Heart right ventricle (tissue), 16 donors: ENCODE measurements at regions not wholly inside any gene's neighbourhood (a gene's known extent, or its start where the extent isn't known, plus 50 kb on each side); places are given as distances from the start of the nearest gene placed in this dataset.

Experiments used
- ATAC-seq, 8 donors: fragments of 200-7000 bp; cut with Tn5 transposase; one replicate each; pipeline ENCODE4 v1.9.1; 2020; ENCODE audit warnings: mild to moderate bottlenecking in 8 of 8, moderate library complexity in 8 of 8, moderate number of reproducible peaks in 1 of 8
- DNase-seq, 2 donors: peaks; one replicate each; pipeline ENCODE4 v3.0.0-alpha.2; 2020
- H3K27ac ChIP-seq, 10 donors: fragments of 200-600 bp; sonication (generic) in 2 of 10; one replicate each; pipeline versions ENCODE4 v1.5.0 to v1.8.0; 2020 to 2022; ENCODE audit warnings: mild to moderate bottlenecking in 3 of 10
- H3K27me3 ChIP-seq, 7 donors: fragments of 200-600 bp; one replicate each; pipeline ENCODE4 v1.8.0; 2021 to 2022; ENCODE audit warnings: mild to moderate bottlenecking in 2 of 7
- H3K36me3 ChIP-seq, 9 donors: fragments of 200-600 bp; sonication (generic) in 1 of 9; one replicate each; pipeline versions ENCODE4 v1.5.0 to v1.8.0; 2020 to 2022; ENCODE audit warnings: mild to moderate bottlenecking in 2 of 9
- H3K4me1 ChIP-seq, 9 donors: fragments of 200-600 bp; sonication (generic) in 1 of 9; one replicate each; pipeline versions ENCODE4 v1.5.0 to v1.8.0; 2020 to 2022; ENCODE audit warnings: mild to moderate bottlenecking in 4 of 9
- H3K4me3 ChIP-seq, 10 donors: fragments of 200-600 bp; sonication (generic) in 2 of 10; one replicate each; pipeline versions ENCODE4 v1.5.0 to v1.8.0; 2020 to 2022; ENCODE audit warnings: mild to moderate bottlenecking in 7 of 10, moderate library complexity in 2 of 10
- H3K9me3 ChIP-seq, 11 donors: fragments of 200-600 bp in 10 of 11; sonication (generic) in 2 of 11; one replicate each; pipeline versions ENCODE4 v1.5.0 to v1.8.0; 2013 to 2022; ENCODE audit warnings: mild to moderate bottlenecking in 2 of 11, control low read depth in 1 of 11, moderate library complexity in 1 of 11
- WGBS, 2 donors: extraction: QIAGEN DNeasy Blood & Tissue Kit; methylation state at CpG; one replicate each; pipeline ENCODE4 v1.1.7; 2013; ENCODE audit warnings: inconsistent platforms in 1 of 2; 5-methylcytosine and 5-hydroxymethylcytosine counted together
- intact Hi-C, 10 donors: fragments of 100-400 bp; cut with DNase I; formaldehyde crosslinking; loops; one replicate each; pipeline versions ENCODE4 v1.11.1 to v1.14.2; 2022
- TF ChIP-seq, protein P1 (sequence below), 9 donors: fragments of 200-600 bp; sonication (generic) in 2 of 9; IDR thresholded peaks; one replicate each; pipeline versions ENCODE4 v1.5.0 to v1.8.0; 2021 to 2022; ENCODE audit warnings: antibody characterized with exemption in 9 of 9, mild to moderate bottlenecking in 5 of 9, moderate library complexity in 1 of 9
- donor health status: Arrhythmogenic right ventricular cardiomyopathy.
- donor health status: ischemic (EF 13 %, LVEDD 7.1; RV severe dilation, severe dysfunction).
- donor health status: healthy with polysubstance abuse.
- donor health status: DM: no; HTN: yes; CAD: no.
- donor health status: DM: no; HTN: no; CAD: no.
- donor health status: ischemic (EF 25% LVEDD 6.9; RV normal size, moderate dysfunction).
- donor health status: ischemic (EF 25% LVEDD 5.7; RV mildly dilated, moderate dysfunction).
- donor health status: healthy.
- donor health status: DM: yes; HTN: yes; CAD: no.
- donor health status: Ischemic cardiomyopathy.
- donor health status: ischemic (EF 35%, LVEDD 5.7; RV mildly dilated, moderate dysfunction).
- donor health status: nonischemic (EF 11% LVEDD 7.7; RV severe dilation, severe dysfunction).
- donor health status: DM: yes; HTN: yes; CAD: no.
- donor health status: PGD.
- donor health status: ischemic (EF 29% LVEDD 5.4; RV normal size, mild dysfunction).
- donor health status: nonischemic (EF 23%, LVEDD 6.1; RV moderate dilation, normal function).

DNA sequence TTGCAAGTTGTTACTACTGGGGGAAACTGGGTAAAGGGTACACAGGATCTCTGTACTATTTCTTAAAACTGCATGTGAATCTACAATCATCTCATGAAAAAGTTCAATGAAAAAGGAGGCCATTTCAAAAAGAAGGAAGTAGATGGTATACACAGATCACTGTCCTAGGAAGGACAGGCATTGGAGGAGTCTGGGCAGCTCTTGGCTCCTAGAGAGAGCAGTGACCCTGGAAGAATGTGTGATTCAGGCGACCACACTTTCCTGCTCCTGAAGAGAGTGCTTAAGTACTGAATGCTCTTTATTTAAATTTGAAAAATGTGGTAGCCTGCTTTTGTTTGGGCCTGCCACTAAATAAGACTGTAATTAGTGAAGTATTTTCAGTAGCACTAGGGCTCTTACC lies 318.1 kb upstream of the CASK start:
- Histone ChIP-seq H3K36me3 (no peaks in the 10 kb centered on the region), H3K4me1 (no peaks in the 10 kb centered on the region), H3K4me3 (no peak overlapping the region), H3K27me3 (peaks cover 0 to 32% (median 0%) of the 10 kb centered on the region in 7 donors), H3K9me3 (no peaks in the 10 kb centered on the region), H3K27ac (no peak overlapping the region)
- TF ChIP-seq, protein P1, sequence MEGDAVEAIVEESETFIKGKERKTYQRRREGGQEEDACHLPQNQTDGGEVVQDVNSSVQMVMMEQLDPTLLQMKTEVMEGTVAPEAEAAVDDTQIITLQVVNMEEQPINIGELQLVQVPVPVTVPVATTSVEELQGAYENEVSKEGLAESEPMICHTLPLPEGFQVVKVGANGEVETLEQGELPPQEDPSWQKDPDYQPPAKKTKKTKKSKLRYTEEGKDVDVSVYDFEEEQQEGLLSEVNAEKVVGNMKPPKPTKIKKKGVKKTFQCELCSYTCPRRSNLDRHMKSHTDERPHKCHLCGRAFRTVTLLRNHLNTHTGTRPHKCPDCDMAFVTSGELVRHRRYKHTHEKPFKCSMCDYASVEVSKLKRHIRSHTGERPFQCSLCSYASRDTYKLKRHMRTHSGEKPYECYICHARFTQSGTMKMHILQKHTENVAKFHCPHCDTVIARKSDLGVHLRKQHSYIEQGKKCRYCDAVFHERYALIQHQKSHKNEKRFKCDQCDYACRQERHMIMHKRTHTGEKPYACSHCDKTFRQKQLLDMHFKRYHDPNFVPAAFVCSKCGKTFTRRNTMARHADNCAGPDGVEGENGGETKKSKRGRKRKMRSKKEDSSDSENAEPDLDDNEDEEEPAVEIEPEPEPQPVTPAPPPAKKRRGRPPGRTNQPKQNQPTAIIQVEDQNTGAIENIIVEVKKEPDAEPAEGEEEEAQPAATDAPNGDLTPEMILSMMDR (IDR thresholded peaks at IDR 0.05) = no peak
- DNase-seq (no peak), ATAC-seq (no peak)
- intact Hi-C loops = no loop called here
- WGBS, 2 donors = 77% methylated on average over 1 of the region's 1 CpG

DNA sequence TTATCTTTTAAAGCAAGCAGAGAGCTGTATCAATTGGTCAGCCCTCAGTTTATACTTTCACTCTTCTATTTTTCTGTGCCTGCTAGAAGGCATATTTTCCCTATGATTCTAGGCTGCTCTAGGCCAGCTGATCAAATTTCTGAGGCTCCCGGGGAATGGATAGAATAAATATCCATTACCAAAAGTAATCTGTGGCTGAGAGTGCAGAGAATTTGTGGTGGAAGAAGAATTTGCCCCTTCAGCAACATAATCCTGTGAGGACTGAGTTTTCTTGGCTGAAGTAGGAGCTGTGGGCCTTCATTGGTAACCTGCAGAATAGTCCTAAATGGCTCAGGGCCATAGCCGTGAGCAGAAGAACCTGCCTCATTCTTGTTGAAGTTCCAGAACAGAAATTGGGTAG lies 314.6 kb upstream of the CASK start:
- no peaks in the 10 kb centered on the region for H3K9me3 ChIP-seq
- H3K27ac ChIP-seq = no peak overlapping the region
- intact Hi-C loops = no loop called here
- no peaks in the 10 kb centered on the region for H3K4me1 ChIP-seq
- no peak for ATAC-seq
- TF ChIP-seq, protein P1 (IDR thresholded peaks at IDR 0.05) = no peak
- 86 to 97% methylated on average over 2 of the region's 2 CpGs for WGBS, 2 donors
- H3K27me3 ChIP-seq = peaks cover 0 to 29% (median 0%) of the 10 kb centered on the region in 7 donors
- DNase-seq = no peak
- no peak overlapping the region for H3K4me3 ChIP-seq
- no peaks in the 10 kb centered on the region for H3K36me3 ChIP-seq

DNA sequence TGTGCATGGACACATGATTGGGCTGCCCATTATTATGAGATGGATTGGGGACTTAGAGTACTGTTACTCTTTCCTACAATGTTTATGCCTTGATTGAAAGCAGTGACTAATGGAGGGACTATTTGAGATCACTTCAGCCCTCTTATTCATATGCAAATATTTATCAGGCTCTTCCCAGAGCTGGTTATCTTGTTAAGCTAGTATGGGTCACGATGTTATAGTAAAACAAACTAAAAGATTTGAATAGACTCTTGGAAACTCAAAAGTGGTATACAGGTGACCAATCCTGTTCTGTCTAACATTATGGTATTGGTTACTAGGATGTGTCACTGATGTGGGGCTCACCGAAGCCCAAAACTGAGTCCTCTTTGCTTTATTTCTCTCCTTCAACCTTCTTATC lies 306.2 kb upstream of the CASK start:
- ATAC-seq = no peak
- Histone ChIP-seq H3K4me3 (no peak overlapping the region), H3K4me1 (no peaks in the 10 kb centered on the region), H3K9me3 (peaks cover 0 to 14% (median 0%) of the 10 kb centered on the region in 11 donors), H3K36me3 (no peaks in the 10 kb centered on the region), H3K27ac (no peak overlapping the region), H3K27me3 (peaks cover 0 to 12% (median 0%) of the 10 kb centered on the region in 7 donors)
- intact Hi-C loops = no loop called here
- DNase-seq = no peak
- 91 to 92% methylated on average over 2 of the region's 2 CpGs for WGBS, 2 donors
- TF ChIP-seq, protein P1 (IDR thresholded peaks at IDR 0.05) = no peak

DNA sequence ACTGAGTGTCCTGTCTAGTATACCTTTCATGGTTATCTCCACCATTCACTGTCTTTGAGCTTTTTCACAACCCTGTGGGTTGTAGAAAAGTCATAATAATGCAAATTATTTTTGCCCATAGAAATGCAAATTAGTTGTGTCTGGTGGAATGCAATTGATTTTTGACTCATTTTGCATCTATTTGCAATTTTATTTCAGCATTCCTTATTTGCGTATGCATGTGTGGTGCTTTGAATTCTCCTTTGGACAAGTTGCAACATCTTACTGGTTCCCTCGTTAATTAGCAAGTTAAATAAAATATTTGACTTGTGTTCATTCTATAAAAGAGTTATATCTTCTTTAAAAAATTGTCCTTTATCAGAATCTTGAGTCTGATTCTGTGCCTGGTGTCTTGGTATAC lies 297.3 kb upstream of the CASK start:
- 92 to 95% methylated on average over 2 of the region's 2 CpGs for WGBS, 2 donors
- Histone ChIP-seq H3K27me3 (peaks cover 0 to 26% (median 0%) of the 10 kb centered on the region in 7 donors), H3K27ac (no peak overlapping the region), H3K4me3 (no peak overlapping the region), H3K36me3 (no peaks in the 10 kb centered on the region), H3K4me1 (no peaks in the 10 kb centered on the region), H3K9me3 (no peaks in the 10 kb centered on the region)
- ATAC-seq = no peak
- DNase-seq = no peak
- intact Hi-C loops = no loop called here
- TF ChIP-seq, protein P1 (IDR thresholded peaks at IDR 0.05) = no peak
